ENCODE measurements at regions not wholly inside any gene's neighbourhood (a gene's known extent, or its start where the extent isn't known, plus 50 kb on each side); places are given as distances from the start of the nearest gene placed in this dataset.
"Not testable (repeated sequence)": the region's sequence is repeated elsewhere in the genome, so short reads cannot be mapped to it uniquely, and the experiment has no call there.

DNA sequence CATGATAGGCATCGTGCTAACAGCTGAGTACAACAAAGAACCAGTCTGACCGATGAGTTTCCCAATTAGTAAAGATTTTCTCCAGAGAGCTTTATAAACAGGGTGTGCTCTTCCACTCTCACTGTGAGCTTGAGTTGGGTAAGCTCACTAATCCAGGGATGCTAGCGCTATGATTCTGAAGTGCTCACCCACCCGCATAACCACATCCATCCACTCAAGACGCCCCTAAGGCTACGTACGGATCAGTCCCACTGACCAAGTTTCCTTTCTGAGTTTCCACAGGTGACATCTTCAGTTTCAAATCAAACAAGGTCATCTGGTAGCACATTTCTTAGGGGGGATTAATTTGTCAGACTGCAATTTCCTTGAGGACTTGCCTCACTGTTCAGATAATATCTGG is 141.1 kb upstream of the ABI3BP start:
- no peak for DNase-seq

DNA sequence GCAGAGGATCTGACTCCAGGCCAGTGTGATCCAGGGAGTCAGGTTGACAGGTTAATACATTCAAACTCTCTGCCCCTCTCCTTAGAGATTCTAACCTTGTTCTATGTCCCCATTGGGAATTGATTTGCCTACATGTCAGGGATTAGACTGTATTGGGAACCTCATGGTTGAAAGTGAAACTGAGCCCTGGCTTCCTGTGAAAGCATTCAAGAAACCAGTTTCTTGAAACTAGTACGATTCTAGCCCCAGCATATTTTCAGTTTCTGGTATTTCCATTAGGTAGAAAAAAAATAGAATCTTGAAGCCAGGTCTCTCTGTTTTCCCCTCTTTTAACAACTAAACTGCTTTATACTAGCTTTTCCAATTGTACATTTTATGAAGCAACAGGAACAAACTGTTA is 140.4 kb upstream of the ABI3BP start:
- DNase-seq, result peak; percentile 3

DNA sequence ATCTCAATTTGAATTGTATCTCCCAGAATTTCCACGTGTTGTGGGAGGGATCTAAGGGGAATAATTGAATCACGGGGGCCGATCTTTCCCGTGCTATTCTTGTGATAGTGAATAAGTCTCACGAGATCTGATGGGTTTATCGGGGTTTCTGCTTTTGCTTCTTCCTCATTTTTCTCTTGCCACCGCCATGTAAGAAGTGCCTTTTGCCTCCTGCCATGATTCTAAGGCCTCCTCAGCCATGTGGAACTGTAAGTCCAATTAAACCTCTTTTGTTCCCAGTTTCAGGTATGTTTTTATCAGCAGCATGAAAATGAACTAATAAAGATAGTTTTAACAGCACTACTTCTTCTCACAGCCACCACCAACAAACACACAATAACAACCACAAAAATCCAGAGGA is 140.0 kb upstream of the ABI3BP start:
- DNase-seq, result not testable (repeated sequence)

GRCh38 chr3:101131767-101132166 is 138.5 kb upstream of the ABI3BP start:
- DNase-seq, result no peak

- DNase-seq, result no peak
Measured at GRCh38 chr3:101128786-101129185, 135.6 kb upstream of the ABI3BP start.

DNA sequence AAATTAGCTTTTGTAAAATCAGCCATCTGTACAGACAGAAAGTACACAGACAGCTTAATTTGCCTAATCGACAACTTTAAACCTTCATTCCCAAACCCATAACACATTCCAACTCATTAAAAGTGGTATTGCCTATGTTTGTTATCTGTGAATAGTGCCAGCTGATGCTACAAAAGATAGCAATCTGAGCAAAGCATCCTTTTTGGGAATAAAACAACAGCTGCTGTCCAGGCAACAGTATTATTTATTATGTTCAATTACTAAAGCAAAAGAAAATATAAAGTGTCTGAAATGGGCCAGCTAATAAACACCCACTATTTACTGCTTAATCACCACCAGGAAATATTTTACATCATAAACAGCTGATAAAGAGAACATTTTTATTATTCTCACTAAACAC is 134.8 kb upstream of the ABI3BP start:
- DNase-seq, result no peak

DNA sequence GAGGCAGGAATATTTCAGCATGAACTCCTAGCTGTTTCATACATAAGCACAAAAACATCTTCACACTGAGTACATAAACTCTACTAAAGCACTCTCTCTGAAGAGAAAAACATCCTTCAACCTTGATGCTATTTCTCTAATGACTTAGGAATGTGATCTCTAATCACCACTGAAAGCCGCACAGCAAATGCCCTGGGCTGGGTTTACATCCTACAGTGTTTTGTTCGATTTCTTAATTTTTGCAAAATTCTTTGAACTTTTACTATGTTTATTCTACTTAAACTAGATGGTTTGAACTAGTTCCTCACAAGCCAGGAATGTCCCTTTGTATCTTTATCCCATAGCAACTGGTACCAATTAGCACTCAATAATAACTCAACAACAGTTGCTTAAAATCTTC is 130.9 kb upstream of the ABI3BP start:
- DNase-seq, result no peak

GRCh38 chr3:101123081-101123480 is 129.9 kb upstream of the ABI3BP start:
- DNase-seq, result no peak

GRCh38 chr3:101122681-101123080 is 129.5 kb upstream of the ABI3BP start:
- no peak for DNase-seq

DNA sequence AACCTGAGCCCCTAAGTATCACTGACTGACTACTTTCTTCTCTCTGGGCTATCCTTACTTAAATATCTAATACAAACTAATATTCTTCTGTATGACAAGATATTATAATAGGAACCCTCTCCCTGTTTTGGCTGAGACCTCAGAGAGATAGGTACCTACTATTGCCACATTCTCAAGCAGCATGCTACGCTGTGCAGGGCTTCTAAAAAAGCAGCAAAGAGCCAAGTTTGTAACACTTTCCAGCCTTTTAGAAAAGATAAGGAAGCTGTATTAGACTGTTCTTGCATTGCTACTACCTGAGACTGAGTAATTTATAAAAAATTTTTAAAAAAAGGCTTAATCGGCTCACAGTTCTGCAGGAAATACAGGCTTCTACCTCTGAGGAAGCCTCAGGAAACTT is 126.8 kb upstream of the ABI3BP start:
- DNase-seq, result no peak

- DNase-seq, result no peak
Measured at GRCh38 chr3:101119535-101119934, 126.3 kb upstream of the ABI3BP start.

GRCh38 chr3:101117980-101118379 is 124.8 kb upstream of the ABI3BP start:
- no peak for DNase-seq

DNA sequence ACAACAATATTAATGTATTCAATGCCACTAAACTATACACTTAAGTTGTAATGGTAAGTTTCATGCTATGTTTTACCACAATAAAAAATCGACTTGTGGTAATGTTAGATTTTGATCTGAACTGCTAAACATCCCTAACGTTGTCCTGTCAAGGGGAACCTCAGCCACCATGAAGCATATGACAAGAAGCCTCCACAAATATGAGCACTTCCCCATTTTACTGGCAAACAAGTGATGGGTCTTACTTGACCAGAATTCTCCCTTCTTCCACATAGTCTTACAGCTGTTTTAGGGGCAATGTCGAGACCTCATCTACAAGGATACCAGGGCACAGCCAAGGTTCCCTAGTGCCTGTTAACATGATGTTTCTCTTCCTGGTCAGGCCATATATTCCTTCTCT is 124.2 kb upstream of the ABI3BP start:
- no peak for DNase-seq

- DNase-seq, result not testable (repeated sequence)
Measured at GRCh38 chr3:101110295-101110694, 117.1 kb upstream of the ABI3BP start.

- DNase-seq, result no peak
Measured at GRCh38 chr3:101104321-101104720, 111.1 kb upstream of the ABI3BP start.

DNA sequence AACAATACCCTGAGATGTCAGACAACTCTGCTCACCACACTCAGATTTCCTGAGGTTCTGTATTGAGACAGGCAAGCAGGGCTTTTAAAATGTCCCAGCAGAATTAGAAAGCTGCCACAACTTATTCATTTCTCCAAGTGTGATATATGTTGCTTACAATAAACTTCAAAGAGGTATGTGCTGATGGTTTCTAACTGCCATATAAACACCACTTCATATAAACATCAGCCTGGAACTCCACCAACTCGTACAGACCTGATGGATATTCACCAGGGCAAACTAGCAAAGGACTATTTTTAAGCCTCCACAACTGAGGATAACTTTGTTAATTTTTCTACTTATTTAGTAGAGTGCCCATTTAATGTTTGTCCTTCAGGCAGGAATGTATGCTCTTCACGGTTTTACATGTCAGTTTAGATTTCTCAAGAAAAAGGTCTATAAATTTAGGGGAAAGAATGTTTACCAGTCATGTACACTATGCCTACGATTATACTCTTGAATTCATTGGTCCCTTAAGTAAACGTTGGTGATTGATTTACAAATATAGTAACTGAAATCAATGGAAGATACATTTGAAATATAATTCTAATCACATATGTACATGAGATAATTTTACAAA is 109.6 kb upstream of the ABI3BP start:
- DNase-seq, result no peak

GRCh38 chr3:101100361-101101009 is 107.3 kb upstream of the ABI3BP start:
- no peak for DNase-seq

GRCh38 chr3:101099791-101100190 is 106.6 kb upstream of the ABI3BP start:
- no peak for DNase-seq

- no peak for DNase-seq
Measured at GRCh38 chr3:101096444-101096843, 103.2 kb upstream of the ABI3BP start.

- no peak for DNase-seq
Measured at GRCh38 chr3:101095693-101096430, 102.6 kb upstream of the ABI3BP start.

GRCh38 chr3:101091489-101091888 is 98.3 kb upstream of the ABI3BP start:
- DNase-seq, result no peak

- no peak for DNase-seq
Measured at GRCh38 chr3:101085752-101086151, 92.5 kb upstream of the ABI3BP start.

DNA sequence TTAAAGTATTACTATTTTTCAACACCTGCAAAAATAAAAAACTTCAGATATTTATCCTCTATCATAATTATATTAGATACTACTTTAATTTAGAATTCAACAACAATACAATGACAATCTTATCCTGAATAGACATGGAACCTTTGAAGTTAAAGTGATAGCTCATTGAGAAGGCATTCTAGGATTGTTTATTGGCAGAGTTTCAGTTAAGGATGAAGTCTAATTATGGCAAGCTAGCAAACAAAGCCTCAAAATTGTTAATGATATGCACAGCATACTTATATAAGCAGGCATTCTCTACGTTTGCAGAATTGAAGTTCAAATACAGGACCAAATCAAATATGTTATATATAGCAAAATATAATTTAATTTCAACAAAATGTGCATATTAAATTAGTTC is 91.2 kb upstream of the ABI3BP start:
- DNase-seq, result no peak

DNA sequence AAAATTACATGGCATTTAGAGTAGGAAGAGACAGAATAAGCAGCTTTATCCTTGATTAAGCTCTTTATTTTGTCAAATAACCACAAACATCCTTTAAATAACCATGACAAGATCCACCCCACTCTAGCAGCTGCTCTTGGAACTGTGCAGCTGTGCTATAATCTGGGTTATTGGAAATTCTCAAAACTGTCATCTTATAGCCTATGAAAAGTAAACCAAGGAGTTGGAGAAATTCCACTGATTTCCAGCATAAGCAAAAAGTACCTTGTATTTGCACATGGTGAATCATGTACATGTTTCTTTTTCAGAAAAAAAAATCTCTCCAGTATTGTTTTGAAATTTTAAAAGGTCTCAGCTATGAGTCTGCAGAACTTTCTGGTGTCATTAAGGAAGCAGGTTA is 88.8 kb upstream of the ABI3BP start:
- DNase-seq, result no peak
